AG10803 (cell line): ENCODE measurements at regions not wholly inside any gene's neighbourhood (a gene's known extent, or its start where the extent isn't known, plus 50 kb on each side); places are given as distances from the start of the nearest gene placed in this dataset.

ENCODE experiments used
- DNase-seq: peaks from one replicate; pipeline ENCODE4 v3.0.0; 2010; ENCODE audit warnings: low read depth
- H3K4me3 ChIP-seq: 2 replicates; pipeline ENCODE4 v1.5.1; 2011; ENCODE audit warnings: mild to moderate bottlenecking, low read length, control low read depth
- CTCF ChIP-seq: conservative IDR thresholded peaks from 2 replicates; pipeline ENCODE4 v1.5.1; 2011; ENCODE audit warnings: mild to moderate bottlenecking, low read length, control low read depth, inconsistent platforms

GRCh38 chr4:101708293-101709039 is 82.1 kb upstream of the BANK1 start:
- peak; percentile 13 for DNase-seq
- H3K4me3 ChIP-seq = no peak overlapping the region
- TF ChIP-seq CTCF = no peak

- no peak for TF ChIP-seq CTCF
Observed at GRCh38 chr4:101707596-101707995, 82.9 kb upstream of the BANK1 start.

GRCh38 chr4:101706535-101707057 is 83.9 kb upstream of the BANK1 start:
- no peak for TF ChIP-seq CTCF
- no peak overlapping the region for H3K4me3 ChIP-seq

More at GRCh38 chr4:101707596-101707995, 82.9 kb upstream of the BANK1 start:
- DNase-seq = no peak
- no peak overlapping the region for H3K4me3 ChIP-seq

GRCh38 chr4:101701551-101701950 is 89.0 kb upstream of the BANK1 start:
- no peak overlapping the region for H3K4me3 ChIP-seq
- TF ChIP-seq CTCF = no peak
- DNase-seq = no peak

More at GRCh38 chr4:101706535-101707057, 83.9 kb upstream of the BANK1 start:
- no peak for DNase-seq

- no peak for TF ChIP-seq CTCF
- no peak overlapping the region for H3K4me3 ChIP-seq
- no peak for DNase-seq
Observed at GRCh38 chr4:101699441-101700124, 90.9 kb upstream of the BANK1 start.

- no peak for TF ChIP-seq CTCF
- no peak for DNase-seq
- H3K4me3 ChIP-seq = no peak overlapping the region
Observed at GRCh38 chr4:101697266-101697665, 93.3 kb upstream of the BANK1 start.
